Fibroblast of mammary gland (primary cell): ENCODE measurements at regions not wholly inside any gene's neighbourhood (a gene's known extent, or its start where the extent isn't known, plus 50 kb on each side); places are given as distances from the start of the nearest gene placed in this dataset.

Source experiments
- DNase-seq: peaks from one replicate; pipeline ENCODE4 v3.0.0-alpha.2; 2010; ENCODE audit warnings: low read depth
- H3K4me3 ChIP-seq: 2 replicates; pipeline ENCODE4 v1.5.1; 2011; ENCODE audit warnings: low read depth, mild to moderate bottlenecking, low read length, moderate library complexity; ENCODE audit not compliant: control insufficient read depth
- CTCF ChIP-seq: conservative IDR thresholded peaks from 2 replicates; pipeline ENCODE4 v1.5.1; 2011; ENCODE audit warnings: low read depth, low read length, inconsistent platforms; ENCODE audit not compliant: control insufficient read depth, insufficient read depth

- DNase-seq, result no peak
- H3K4me3 ChIP-seq, result no peak overlapping the region
- no peak for TF ChIP-seq CTCF
These were observed 587.6 kb downstream of the NPHP4 start for GRCh38 chr1:5404412-5405203.

- no peak overlapping the region for H3K4me3 ChIP-seq
- DNase-seq, result no peak
- no peak for TF ChIP-seq CTCF
These were observed 588.3 kb downstream of the NPHP4 start for GRCh38 chr1:5403935-5404334.

- no peak overlapping the region for H3K4me3 ChIP-seq
- TF ChIP-seq CTCF, result no peak
- DNase-seq, result no peak
These were observed 589.6 kb downstream of the NPHP4 start for GRCh38 chr1:5402618-5403017.

GRCh38 chr1:5399771-5400170 is 592.5 kb downstream of the NPHP4 start:
- H3K4me3 ChIP-seq, result no peak overlapping the region
- TF ChIP-seq CTCF, result no peak
- no peak for DNase-seq

GRCh38 chr1:5396593-5396992 is 595.6 kb downstream of the NPHP4 start:
- TF ChIP-seq CTCF, result no peak
- no peak for DNase-seq
- no peak overlapping the region for H3K4me3 ChIP-seq

- no peak for TF ChIP-seq CTCF
- H3K4me3 ChIP-seq, result no peak overlapping the region
These were observed 598.1 kb downstream of the NPHP4 start for GRCh38 chr1:5394111-5394510.

More at GRCh38 chr1:5394111-5394510, 598.1 kb downstream of the NPHP4 start:
- DNase-seq, result no peak
